SU-DHL-6 (cell line): ENCODE measurements at regions not wholly inside any gene's neighbourhood (a gene's known extent, or its start where the extent isn't known, plus 50 kb on each side); places are given as distances from the start of the nearest gene placed in this dataset.

ENCODE experiments used
- H2AFZ ChIP-seq: fragments of 200-600 bp; sonication (generic); 2 replicates; pipeline ENCODE4 v1.6.1; 2014; ENCODE audit warnings: low read depth, mild to moderate bottlenecking, moderate library complexity, mixed read lengths, antibody characterized with exemption, low read length; ENCODE audit not compliant: severe bottlenecking
- H3F3A ChIP-seq: fragments of 200-600 bp; shearing (Covaris generic); 2 replicates; pipeline ENCODE4 v1.6.0; 2016; ENCODE audit warnings: antibody characterized with exemption, mild to moderate bottlenecking; ENCODE audit not compliant: insufficient read depth
- H3K27ac ChIP-seq: fragments of 200-600 bp; sonication (generic); 2 replicates; pipeline ENCODE4 v1.5.1; 2016; ENCODE audit warnings: low read depth, mild to moderate bottlenecking, low read length, moderate library complexity, mixed read lengths
- H3K27me3 ChIP-seq: fragments of 200-600 bp; sonication (generic), shearing (Covaris generic); 2 replicates; pipeline ENCODE4 v1.6.0; 2014; ENCODE audit warnings: mild to moderate bottlenecking, low read length
- H3K36me3 ChIP-seq: fragments of 200-600 bp; sonication (generic); 2 replicates; pipeline ENCODE4 v1.6.1; 2014; ENCODE audit warnings: mild to moderate bottlenecking, low read length, mixed read lengths
- H3K4me2 ChIP-seq: fragments of 300-600, 200-600 bp; shearing (Covaris generic), sonication (generic); 2 replicates; pipeline ENCODE4 v1.6.0; 2014; ENCODE audit warnings: low read length, low read depth, mild to moderate bottlenecking; ENCODE audit not compliant: poor library complexity, severe bottlenecking
- H3K4me3 ChIP-seq: fragments of 200-600 bp; sonication (generic); 2 replicates; pipeline ENCODE4 v1.5.1; 2014; ENCODE audit warnings: antibody characterized with exemption, low read length, mild to moderate bottlenecking, mixed read lengths; ENCODE audit not compliant: insufficient read depth, poor library complexity, severe bottlenecking
- H3K79me2 ChIP-seq: fragments of 200-600 bp; sonication (generic); 2 replicates; pipeline ENCODE4 v1.6.1; 2014; ENCODE audit warnings: mild to moderate bottlenecking, low read length, moderate library complexity; ENCODE audit not compliant: insufficient read depth
- H3K9ac ChIP-seq: fragments of 200-600 bp; sonication (generic); 2 replicates; pipeline ENCODE4 v1.7.0; 2014; ENCODE audit warnings: mild to moderate bottlenecking, low read length
- H3K9me2 ChIP-seq: fragments of 200-600 bp; sonication (generic); replicated peaks from 2 replicates; pipeline ENCODE4 v1.6.1; 2014; ENCODE audit warnings: low read length; ENCODE audit not compliant: insufficient read depth
- H3K9me3 ChIP-seq: fragments of 200-600 bp; sonication (generic); 2 replicates; pipeline ENCODE4 v1.6.1; 2014; ENCODE audit warnings: low read length, mixed read lengths; ENCODE audit not compliant: insufficient read depth
- H4K20me1 ChIP-seq: fragments of 200-600 bp; sonication (generic); 2 replicates; pipeline ENCODE4 v1.6.1; 2014; ENCODE audit warnings: low read depth, mild to moderate bottlenecking, antibody characterized with exemption, low read length, moderate library complexity, mixed read lengths
- CTCF ChIP-seq: fragments of 200-600 bp; sonication (generic); IDR thresholded peaks from one replicate; pipeline ENCODE4 v1.5.1; 2017; ENCODE audit warnings: antibody characterized with exemption, mild to moderate bottlenecking, low read length, moderate library complexity; ENCODE audit not compliant: insufficient read depth, poor library complexity, severe bottlenecking
- EZH2phosphoT487 ChIP-seq: fragments of 200-600 bp; sonication (generic), shearing (Covaris generic); conservative IDR thresholded peaks from 2 replicates; pipeline ENCODE4 v1.6.1; 2018; ENCODE audit warnings: mild to moderate bottlenecking, antibody characterized with exemption, low read length, moderate library complexity, mixed read lengths

GRCh38 chr9:13790055-13790454, 510.6 kb upstream of the MPDZ start:
- no peak overlapping the region for H3K9ac ChIP-seq
- H3K27me3 ChIP-seq = no peaks in the 10 kb centered on the region
- H3K9me3 ChIP-seq = peaks cover 6% of the 10 kb centered on the region; the same call in 1 of the 2 replicates
- no peak overlapping the region for H3K4me2 ChIP-seq
- H4K20me1 ChIP-seq = no peaks in the 10 kb centered on the region
- H3K4me3 ChIP-seq = no peak overlapping the region
- no peaks in the 10 kb centered on the region for H3K36me3 ChIP-seq
- TF ChIP-seq CTCF (no peak), EZH2phosphoT487 (no peak)
- no peaks in the 10 kb centered on the region for H3K9me2 ChIP-seq
- H3F3A ChIP-seq = no peaks in the 10 kb centered on the region
- H2AFZ ChIP-seq = no peak overlapping the region
- H3K27ac ChIP-seq = no peak overlapping the region
- no peaks in the 10 kb centered on the region for H3K79me2 ChIP-seq

GRCh38 chr9:13787234-13787833, 507.8 kb upstream of the MPDZ start:
- no peak overlapping the region for H3K4me2 ChIP-seq
- no peak overlapping the region for H3K9ac ChIP-seq
- no peak for TF ChIP-seq CTCF
- no peak for TF ChIP-seq EZH2phosphoT487
- no peak overlapping the region for H3K4me3 ChIP-seq
- H4K20me1 ChIP-seq = no peaks in the 10 kb centered on the region
- H3K9me2 ChIP-seq = no peaks in the 10 kb centered on the region
- no peaks in the 10 kb centered on the region for H3K27me3 ChIP-seq
- H3K36me3 ChIP-seq = no peaks in the 10 kb centered on the region
- H3F3A ChIP-seq = no peaks in the 10 kb centered on the region
- no peak overlapping the region for H3K27ac ChIP-seq
- H3K9me3 ChIP-seq = peaks cover 6% of the 10 kb centered on the region; the same call in 1 of the 2 replicates
- no peak overlapping the region for H2AFZ ChIP-seq
- H3K79me2 ChIP-seq = no peaks in the 10 kb centered on the region

- Histone ChIP-seq H3K36me3 (no peaks in the 10 kb centered on the region), H2AFZ (no peak overlapping the region), H3F3A (no peaks in the 10 kb centered on the region), H3K4me3 (no peak overlapping the region), H3K27me3 (no peaks in the 10 kb centered on the region), H3K79me2 (no peaks in the 10 kb centered on the region), H3K9me3 (peaks cover 6% of the 10 kb centered on the region; the same call in 1 of the 2 replicates), H4K20me1 (no peaks in the 10 kb centered on the region), H3K4me2 (no peak overlapping the region), H3K9me2 (no peaks in the 10 kb centered on the region), H3K27ac (no peak overlapping the region), H3K9ac (no peak overlapping the region)
- TF ChIP-seq CTCF (no peak), EZH2phosphoT487 (no peak)
These were observed 507.2 kb upstream of the MPDZ start for GRCh38 chr9:13786711-13787110.
